ENCODE measurements at regions not wholly inside any gene's neighbourhood (a gene's known extent, or its start where the extent isn't known, plus 50 kb on each side); places are given as distances from the start of the nearest gene placed in this dataset.

- H3K27me3 ChIP-seq = no peaks in the 10 kb centered on the region
- H3K4me1 ChIP-seq = no peaks in the 10 kb centered on the region
- H3K9me3 ChIP-seq = no peaks in the 10 kb centered on the region
- H3K36me3 ChIP-seq = no peaks in the 10 kb centered on the region
- intact Hi-C loops (cut with DNase I) = no loop called here
- TF ChIP-seq, protein P1, sequence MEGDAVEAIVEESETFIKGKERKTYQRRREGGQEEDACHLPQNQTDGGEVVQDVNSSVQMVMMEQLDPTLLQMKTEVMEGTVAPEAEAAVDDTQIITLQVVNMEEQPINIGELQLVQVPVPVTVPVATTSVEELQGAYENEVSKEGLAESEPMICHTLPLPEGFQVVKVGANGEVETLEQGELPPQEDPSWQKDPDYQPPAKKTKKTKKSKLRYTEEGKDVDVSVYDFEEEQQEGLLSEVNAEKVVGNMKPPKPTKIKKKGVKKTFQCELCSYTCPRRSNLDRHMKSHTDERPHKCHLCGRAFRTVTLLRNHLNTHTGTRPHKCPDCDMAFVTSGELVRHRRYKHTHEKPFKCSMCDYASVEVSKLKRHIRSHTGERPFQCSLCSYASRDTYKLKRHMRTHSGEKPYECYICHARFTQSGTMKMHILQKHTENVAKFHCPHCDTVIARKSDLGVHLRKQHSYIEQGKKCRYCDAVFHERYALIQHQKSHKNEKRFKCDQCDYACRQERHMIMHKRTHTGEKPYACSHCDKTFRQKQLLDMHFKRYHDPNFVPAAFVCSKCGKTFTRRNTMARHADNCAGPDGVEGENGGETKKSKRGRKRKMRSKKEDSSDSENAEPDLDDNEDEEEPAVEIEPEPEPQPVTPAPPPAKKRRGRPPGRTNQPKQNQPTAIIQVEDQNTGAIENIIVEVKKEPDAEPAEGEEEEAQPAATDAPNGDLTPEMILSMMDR (IDR thresholded peaks at IDR 0.05) = no peak
- H3K4me3 ChIP-seq = no peak overlapping the region
- no peak overlapping the region for H3K27ac ChIP-seq
- DNase-seq (ENCODE audit: low spot score in 2 of 2) = no peak
These were observed 92.3 kb upstream of the C11orf87 start for GRCh38 chr11:109329716-109330115.

- Histone ChIP-seq H3K9me3 (no peaks in the 10 kb centered on the region), H3K4me3 (no peak overlapping the region), H3K4me1 (no peaks in the 10 kb centered on the region), H3K27me3 (no peaks in the 10 kb centered on the region), H3K36me3 (no peaks in the 10 kb centered on the region), H3K27ac (no peak overlapping the region)
- intact Hi-C loops (cut with DNase I) = no loop called here
- TF ChIP-seq, protein P1 (IDR thresholded peaks at IDR 0.05) = no peak
- no peak for DNase-seq (ENCODE audit: low spot score in 2 of 2)
These were observed 83.9 kb upstream of the C11orf87 start for GRCh38 chr11:109338131-109338530.

DNA sequence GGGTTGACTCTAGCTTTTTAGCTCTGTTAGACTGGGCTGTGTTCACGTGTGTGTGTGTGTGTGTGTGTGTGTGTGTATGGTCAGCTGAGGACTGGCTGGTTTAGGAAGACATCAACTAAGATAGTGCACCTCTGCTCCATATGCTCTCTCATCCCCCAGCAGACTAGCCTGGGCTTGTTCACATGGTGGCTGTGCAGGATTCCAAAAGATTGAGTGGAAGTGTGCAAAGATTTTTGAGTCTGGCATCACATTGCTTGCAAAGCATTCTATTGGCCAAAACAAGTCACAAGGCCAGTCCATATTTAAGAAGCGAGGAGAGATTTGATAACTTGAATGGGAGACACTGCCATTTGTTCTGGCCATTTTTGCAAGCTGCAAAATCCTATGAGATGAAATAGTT lies 79.7 kb upstream of the C11orf87 start:
- no peaks in the 10 kb centered on the region for H3K27me3 ChIP-seq
- TF ChIP-seq, protein P1 (IDR thresholded peaks at IDR 0.05) = no peak
- intact Hi-C loops (cut with DNase I) = no loop called here

GRCh38 chr11:109343242-109343641 lies 78.7 kb upstream of the C11orf87 start:
- no peaks in the 10 kb centered on the region for H3K27me3 ChIP-seq
- DNase-seq (ENCODE audit: low spot score in 2 of 2) = no peak
- intact Hi-C loops (cut with DNase I) = no loop called here

More for the DNA sequence above, 79.7 kb upstream of the C11orf87 start:
- DNase-seq (ENCODE audit: low spot score in 2 of 2) = no peak
- no peaks in the 10 kb centered on the region for H3K9me3 ChIP-seq
- H3K4me1 ChIP-seq = no peaks in the 10 kb centered on the region
- H3K27ac ChIP-seq = no peak overlapping the region
- H3K36me3 ChIP-seq = no peaks in the 10 kb centered on the region
- no peak overlapping the region for H3K4me3 ChIP-seq

DNA sequence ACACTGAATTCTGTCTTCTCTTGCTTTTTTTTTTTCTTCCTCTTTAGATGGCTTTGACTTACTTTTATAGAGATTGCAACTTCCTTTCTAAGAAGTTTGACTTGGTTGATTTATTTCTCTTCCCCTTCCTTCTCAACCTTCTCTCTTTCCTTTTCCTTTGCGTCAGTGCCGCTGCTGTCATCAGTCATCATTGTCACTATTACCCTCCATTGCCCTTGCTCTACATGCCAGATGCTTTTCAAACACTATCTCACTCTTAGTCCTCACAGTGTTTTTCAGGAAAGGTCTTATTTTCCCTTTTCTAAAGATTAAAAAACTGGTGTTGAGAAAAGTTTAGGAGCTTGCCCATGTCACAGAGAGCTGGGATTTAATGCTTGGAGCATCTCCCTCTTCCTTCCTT lies 74.7 kb upstream of the C11orf87 start:
- intact Hi-C loops (cut with DNase I) = no loop called here
- TF ChIP-seq, protein P1 (IDR thresholded peaks at IDR 0.05) = no peak

More at GRCh38 chr11:109343242-109343641, 78.7 kb upstream of the C11orf87 start:
- Histone ChIP-seq H3K27ac (no peak overlapping the region), H3K9me3 (no peaks in the 10 kb centered on the region), H3K4me3 (no peak overlapping the region), H3K36me3 (no peaks in the 10 kb centered on the region), H3K4me1 (no peaks in the 10 kb centered on the region)
- TF ChIP-seq, protein P1 (IDR thresholded peaks at IDR 0.05) = no peak

More for the DNA sequence above, 74.7 kb upstream of the C11orf87 start:
- H3K9me3 ChIP-seq = no peaks in the 10 kb centered on the region
- H3K27ac ChIP-seq = no peak overlapping the region
- H3K36me3 ChIP-seq = no peaks in the 10 kb centered on the region
- H3K4me1 ChIP-seq = no peaks in the 10 kb centered on the region
- H3K27me3 ChIP-seq = no peaks in the 10 kb centered on the region
- DNase-seq (ENCODE audit: low spot score in 2 of 2) = no peak
- H3K4me3 ChIP-seq = no peak overlapping the region
